Erythroblast (primary cell): ENCODE measurements at regions not wholly inside any gene's neighbourhood (a gene's known extent, or its start where the extent isn't known, plus 50 kb on each side); places are given as distances from the start of the nearest gene placed in this dataset.
"Not testable (repeated sequence)": the region's sequence is repeated elsewhere in the genome, so short reads cannot be mapped to it uniquely, and the experiment has no call there.

Experiments
- DNase-seq, 2 experiments: peaks; one replicate each; lab custom pipeline; 2025; lab: John Stamatoyannopoulos, UW
- GATA1 ChIP-seq: IDR thresholded peaks from 2 replicates; pipeline ENCODE4 v1.6.1; 2011; ENCODE audit warnings: low read depth, mild to moderate bottlenecking, control low read depth, low read length, moderate library complexity
- POLR2A ChIP-seq: IDR thresholded peaks from 2 replicates; pipeline ENCODE4 v1.6.1; 2011; ENCODE audit warnings: mild to moderate bottlenecking, low read length

GRCh38 chr10:107994621-107995270 is 830.2 kb upstream of the SORCS1 start:
- no peak for TF ChIP-seq GATA1
- no peak for TF ChIP-seq POLR2A
- no peak for DNase-seq

- TF ChIP-seq POLR2A = no peak
- TF ChIP-seq GATA1 = no peak
- no peak for DNase-seq
These were observed 822.1 kb upstream of the SORCS1 start for GRCh38 chr10:107986571-107986970.

GRCh38 chr10:107984581-107984980 is 820.1 kb upstream of the SORCS1 start:
- no peak for DNase-seq
- no peak for TF ChIP-seq POLR2A
- no peak for TF ChIP-seq GATA1

GRCh38 chr10:107984149-107984548 is 819.6 kb upstream of the SORCS1 start:
- TF ChIP-seq GATA1 (no peak), POLR2A (no peak)
- no peak for DNase-seq

GRCh38 chr10:107978455-107978854 is 813.9 kb upstream of the SORCS1 start:
- no peak for DNase-seq
- no peak for TF ChIP-seq POLR2A
- no peak for TF ChIP-seq GATA1

GRCh38 chr10:107971973-107972372 is 807.5 kb upstream of the SORCS1 start:
- no peak for DNase-seq
- TF ChIP-seq GATA1 (no peak), POLR2A (no peak)

GRCh38 chr10:107971411-107971810 is 806.9 kb upstream of the SORCS1 start:
- no peak for DNase-seq
- TF ChIP-seq POLR2A (no peak), GATA1 (no peak)

- no peak for DNase-seq
- TF ChIP-seq GATA1 (no peak), POLR2A (no peak)
These were observed 806.0 kb upstream of the SORCS1 start for GRCh38 chr10:107970512-107970911.

GRCh38 chr10:107969936-107970335 is 805.4 kb upstream of the SORCS1 start:
- DNase-seq = no peak
- TF ChIP-seq GATA1 (no peak), POLR2A (no peak)

- DNase-seq = no peak
- no peak for TF ChIP-seq GATA1
- TF ChIP-seq POLR2A = no peak
These were observed 802.3 kb upstream of the SORCS1 start for GRCh38 chr10:107966826-107967225.

- no peak for DNase-seq
- TF ChIP-seq GATA1 (no peak), POLR2A (no peak)
These were observed 788.4 kb upstream of the SORCS1 start for GRCh38 chr10:107952649-107953556.

- not testable (repeated sequence) for DNase-seq
These were observed 786.0 kb upstream of the SORCS1 start for GRCh38 chr10:107950411-107951062.

GRCh38 chr10:107942826-107943225 is 778.3 kb upstream of the SORCS1 start:
- DNase-seq = no peak
- TF ChIP-seq GATA1 = no peak

GRCh38 chr10:107933076-107933475 is 768.6 kb upstream of the SORCS1 start:
- TF ChIP-seq GATA1 = no peak
- TF ChIP-seq POLR2A = no peak
- no peak for DNase-seq
